Forelimb muscle (tissue), 1 donor: ENCODE measurements at regions not wholly inside any gene's neighbourhood (a gene's known extent, or its start where the extent isn't known, plus 50 kb on each side); places are given as distances from the start of the nearest gene placed in this dataset.
"Not testable (repeated sequence)": the region's sequence is repeated elsewhere in the genome, so short reads cannot be mapped to it uniquely, and the experiment has no call there.

Experiments
- DNase-seq: peaks from one replicate; pipeline ENCODE4 v3.0.0-alpha.2; 2013; ENCODE audit warnings: low read depth

DNA sequence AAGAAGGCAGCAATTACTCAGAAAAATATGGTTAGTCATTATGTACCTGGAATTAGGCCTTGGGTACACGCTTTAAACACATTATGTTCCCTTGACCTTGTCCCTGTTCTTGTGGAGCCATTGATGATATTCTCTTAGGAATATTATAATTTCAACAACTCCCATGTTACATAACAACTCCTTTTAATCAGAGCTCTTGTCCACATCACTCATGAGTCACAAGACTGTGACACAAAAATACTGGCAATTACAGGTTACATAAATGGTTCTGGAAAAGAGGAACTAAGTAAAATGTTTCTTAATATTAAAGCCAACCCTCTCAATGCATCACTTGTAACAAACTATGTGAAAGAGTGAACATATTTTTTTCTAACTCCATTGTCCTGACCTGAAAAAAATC, 143.8 kb upstream of the PCLO start:
- no peak for DNase-seq

DNA sequence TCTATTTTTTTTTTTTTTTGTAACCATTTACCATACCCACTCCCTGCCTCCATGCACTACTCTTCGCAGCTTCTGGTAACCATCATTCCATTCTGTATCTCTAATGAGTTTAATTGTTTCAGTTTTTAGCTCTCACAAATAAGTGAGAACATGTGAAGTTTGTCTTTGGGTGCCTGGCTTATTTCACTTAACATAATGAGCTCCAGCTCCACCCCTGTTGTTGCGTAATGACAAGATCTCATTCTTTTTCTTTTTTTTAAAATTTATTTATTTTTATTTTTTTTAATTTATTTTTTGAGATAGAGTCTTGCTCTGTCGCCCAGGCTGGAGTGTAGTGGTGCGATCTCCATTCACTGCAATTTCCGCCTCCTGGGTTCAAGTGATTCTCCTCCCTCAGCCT, 142.3 kb upstream of the PCLO start:
- no peak for DNase-seq

DNA sequence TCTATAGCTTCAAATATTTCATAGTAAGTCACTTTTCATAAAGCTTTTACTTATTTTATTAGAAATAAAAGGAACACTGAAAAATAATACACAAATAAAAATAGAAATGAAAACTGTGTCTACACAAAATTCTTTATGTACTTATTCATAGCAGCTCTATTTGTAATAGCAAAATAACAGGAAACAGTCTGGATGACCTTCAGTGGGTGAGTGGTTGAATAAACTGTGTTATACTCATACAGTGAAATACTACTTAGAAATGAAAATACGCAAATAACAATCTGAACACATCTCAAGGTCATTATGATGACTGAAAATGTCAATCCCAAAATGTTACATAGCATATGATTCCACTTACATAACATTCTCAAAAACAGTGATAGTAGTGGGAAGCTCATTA, 138.7 kb upstream of the PCLO start:
- no peak for DNase-seq

DNA sequence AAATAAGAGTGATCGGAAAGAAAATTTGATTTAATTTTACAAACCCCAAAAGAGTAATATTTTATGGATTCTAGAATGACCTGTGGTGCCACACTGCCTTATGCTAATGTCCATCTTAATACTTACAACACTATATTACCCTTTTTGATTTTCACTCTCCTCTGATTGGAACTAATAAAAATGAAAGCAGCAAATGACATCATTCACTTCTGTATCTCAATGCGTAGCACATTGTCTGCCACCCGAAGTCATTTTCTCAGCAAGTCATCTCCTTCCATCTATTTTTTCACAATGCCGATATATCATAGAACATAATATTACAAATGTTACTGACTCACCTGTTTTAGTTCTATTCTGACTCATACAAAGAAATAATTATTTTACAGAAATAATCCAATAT, 127.5 kb upstream of the PCLO start:
- DNase-seq: no peak

DNA sequence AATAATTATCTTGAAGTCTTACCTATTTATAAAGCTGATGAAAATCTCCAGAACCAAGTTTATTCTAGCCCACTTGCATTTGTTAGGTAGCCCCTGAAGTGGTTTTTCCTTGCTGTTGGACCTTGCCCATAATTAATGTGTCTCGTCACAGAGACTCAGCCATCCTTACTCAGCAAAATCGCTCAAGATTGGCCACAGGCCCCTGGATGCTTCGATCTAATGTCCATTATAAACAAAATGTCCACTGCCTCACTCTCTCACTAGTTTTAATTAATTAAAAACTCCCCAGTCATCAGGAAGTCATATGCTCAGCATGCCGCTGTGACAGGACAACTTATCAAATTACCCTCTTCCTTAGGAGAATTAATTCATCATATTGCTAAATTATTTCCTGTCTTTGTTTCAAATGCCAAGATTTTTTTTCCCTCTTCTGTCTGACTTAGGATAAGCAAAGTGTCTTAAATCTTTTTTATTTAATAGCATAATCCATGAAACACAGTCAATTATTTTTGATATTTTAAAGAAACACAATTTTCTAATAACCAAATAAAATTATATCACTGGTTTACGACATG, 126.8 kb upstream of the PCLO start:
- no peak for DNase-seq

DNA sequence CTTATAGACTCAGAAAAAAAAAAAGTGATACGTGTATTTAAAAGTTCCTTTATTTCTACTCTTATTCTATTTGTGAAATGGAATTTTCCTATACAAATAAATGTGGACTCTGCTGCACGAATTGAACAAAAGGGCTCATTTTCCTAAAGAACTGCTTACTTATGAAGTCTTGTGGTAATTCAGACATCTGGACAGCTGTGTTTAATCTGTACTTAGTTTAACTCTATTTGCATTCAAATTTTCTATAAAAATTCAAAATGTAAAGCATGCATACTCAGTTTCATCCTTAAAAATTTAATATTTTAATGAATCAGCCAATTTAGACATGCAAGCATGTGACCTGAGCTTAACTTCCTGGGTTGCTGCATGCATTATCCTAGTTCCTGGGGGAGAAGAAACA, 118.0 kb upstream of the PCLO start:
- no peak for DNase-seq

DNA sequence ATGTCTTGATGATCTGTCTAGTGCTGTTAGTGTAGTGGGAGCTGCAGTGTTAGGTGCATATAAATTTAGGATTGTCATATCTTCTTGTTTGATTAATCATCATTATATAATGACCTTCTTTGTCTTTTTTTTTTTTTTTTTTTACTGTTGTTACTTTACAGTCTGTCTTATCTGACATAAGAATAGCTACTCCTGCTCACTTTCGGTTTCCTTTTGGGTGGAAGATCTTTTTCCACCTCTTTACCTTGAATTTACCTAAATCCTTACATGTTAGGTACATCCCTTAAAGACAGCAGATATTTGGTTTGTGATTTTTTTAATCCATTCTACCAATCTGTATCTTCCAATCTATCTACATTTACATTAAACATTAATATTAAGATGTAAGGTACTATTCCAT, 113.6 kb upstream of the PCLO start:
- DNase-seq: no peak

DNA sequence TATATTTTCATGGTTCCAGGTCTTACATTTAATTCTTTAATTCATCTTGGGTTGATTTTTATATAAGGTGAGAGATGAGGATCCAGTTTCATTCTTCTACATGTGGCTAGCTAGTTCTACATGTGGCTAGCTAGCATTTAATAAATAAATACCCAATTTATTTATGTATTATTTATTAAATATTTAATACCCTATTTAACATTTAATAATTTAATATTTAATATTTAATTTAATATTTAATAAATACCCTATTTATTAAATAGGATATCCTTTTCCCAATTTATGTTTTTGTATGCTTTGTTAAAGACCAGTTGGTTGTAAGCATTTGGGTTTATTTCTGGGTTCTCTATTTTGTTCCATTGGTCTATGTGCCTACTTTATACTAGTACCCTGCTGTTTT, 111.0 kb upstream of the PCLO start:
- DNase-seq: no peak

DNA sequence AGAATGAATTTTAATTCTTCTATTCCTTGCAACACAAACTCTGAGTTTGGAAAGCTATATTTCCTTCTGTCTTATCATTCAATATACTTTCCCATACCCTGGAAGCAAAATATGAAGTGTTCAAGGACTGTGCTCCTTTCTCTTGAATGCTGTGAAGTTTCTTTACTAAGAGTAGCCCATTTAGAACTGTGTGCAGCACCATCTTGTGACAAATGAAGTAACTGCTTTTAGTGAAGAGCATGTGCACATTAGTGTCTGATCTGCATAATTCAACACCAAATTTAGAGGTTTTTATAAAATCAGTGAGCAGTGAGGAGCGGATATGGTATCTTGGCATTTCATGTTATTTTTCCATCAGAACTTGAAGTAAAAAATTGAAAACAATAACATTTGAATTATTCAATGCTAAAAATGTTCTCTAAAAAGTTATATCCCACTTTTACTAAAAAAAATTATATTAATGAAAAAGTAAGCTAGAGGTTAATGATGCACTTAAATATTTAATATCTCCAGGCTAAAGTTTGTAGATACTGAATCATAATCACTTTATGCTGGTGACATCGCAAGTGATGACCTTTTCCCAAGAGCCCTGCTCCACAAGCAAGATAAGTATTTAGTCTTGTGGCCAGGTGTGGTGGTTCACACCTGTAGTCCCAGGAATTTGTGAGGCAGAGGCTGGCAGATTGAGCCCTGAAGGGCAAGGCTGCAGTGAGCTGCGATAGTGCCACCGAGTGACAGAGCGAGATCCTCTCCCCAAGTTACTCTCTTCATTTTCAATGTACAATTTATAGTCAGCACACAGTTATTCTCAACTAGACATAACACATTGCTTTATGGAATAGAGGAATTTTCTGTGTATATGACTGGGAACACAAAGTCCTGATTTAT, 108.8 kb upstream of the PCLO start:
- peak; percentile 38 for DNase-seq

DNA sequence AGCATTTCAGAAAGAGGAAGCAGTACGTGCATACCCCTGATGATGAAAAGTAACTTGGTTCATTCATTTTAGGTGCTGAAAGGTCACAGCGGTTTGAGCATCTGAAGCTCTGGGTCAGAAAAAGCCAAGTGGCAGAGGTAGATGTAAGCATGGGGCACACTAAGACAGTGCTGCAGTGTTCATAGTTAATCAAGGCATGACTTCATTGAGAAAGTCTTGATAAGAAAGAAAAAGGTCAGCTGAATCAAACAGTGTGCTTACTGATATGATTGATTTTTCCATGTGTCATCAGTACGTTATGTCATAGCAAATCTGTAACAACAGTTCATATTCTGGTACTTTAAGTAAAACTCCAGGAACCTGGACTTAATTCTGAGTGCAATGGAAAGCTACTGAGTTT, 107.7 kb upstream of the PCLO start:
- DNase-seq: no peak

DNA sequence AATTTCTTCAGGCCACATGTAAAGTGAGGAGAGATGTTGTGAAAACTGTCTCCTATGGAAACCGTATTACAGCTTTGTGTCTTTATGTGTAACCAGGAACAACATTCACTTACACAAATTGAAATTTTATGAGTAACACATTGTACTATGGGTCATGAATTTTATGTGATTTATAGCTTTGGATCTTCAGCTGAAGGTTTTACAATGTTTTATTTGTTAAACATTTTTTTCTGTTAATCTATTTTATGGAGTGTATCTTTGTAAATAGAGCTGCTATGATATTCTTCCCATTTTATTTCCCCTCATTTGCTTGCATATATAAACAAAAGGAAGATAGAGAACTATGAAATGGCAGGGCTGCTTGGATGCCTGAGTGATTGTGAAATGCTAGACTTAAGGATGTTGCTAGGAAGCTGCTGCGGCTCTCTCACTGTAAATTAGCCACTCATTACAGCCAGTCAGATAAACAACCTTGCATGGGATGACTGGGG, 104.5 kb upstream of the PCLO start:
- peak; percentile 49 for DNase-seq

DNA sequence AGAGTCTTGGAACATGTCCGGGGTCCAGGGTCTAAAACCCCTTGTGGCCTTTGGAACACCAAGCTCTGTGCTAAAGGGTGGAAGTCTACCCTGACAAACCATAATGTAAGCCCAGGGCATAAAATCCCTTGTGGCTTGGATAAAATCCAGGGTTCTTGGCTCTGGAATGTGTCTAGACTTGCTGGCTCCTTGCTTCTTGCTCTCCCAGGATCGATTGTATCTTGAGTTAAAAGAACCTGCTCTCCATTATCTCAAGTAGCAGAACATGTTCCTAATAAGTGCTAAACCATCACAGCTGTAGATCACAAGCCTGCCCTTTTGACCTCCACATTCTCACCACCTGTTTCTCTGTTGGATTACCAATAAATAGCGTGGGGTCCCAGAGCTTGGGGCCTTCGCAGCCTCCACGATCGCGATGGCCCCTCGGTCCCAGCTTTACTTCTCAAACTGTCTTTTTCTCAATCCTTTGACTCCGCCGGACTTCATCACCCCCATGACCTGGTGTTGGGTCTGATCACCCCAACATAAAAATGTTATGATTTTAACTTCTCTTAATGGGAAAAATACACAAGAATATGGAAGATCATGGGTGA, 100.9 kb upstream of the PCLO start:
- not testable (repeated sequence) for DNase-seq

DNA sequence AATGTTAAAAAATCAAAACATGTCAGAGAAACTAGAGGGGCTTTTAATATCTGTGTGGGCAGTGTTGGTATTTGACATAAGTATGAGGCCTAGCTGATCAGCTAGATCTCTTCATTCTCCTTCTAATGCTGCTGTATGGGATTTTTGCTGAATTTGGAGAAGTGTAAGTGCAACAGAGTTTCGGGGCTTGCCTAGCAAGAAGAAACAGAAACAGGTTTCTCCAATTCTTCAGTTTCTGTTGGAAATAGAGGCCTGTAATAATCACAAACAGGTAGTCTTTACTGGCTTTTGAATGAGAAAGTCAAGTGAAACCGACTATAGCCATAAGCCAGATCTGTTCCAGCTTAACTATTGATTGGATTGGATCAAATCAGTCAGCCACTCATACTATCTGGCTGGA, 96.4 kb upstream of the PCLO start:
- no peak for DNase-seq

DNA sequence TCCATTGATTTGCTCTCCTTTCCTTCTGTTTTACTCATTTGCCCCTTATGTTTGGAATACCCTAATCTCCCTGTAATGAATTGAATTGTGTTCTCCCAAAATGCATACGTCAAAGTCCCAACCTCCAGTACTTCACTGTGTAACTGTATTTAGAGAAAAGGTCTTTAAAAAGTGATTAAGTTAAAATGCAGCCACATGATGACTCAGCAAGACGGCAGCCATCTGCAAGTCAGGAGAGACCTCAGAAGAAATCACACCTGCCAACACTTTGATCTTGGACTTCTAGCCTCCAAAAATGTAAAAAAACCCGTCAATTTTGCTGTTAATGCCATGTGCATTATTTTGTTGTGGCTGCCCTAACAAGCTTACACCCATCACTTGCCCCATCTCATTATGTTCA, 85.3 kb upstream of the PCLO start:
- no peak for DNase-seq

DNA sequence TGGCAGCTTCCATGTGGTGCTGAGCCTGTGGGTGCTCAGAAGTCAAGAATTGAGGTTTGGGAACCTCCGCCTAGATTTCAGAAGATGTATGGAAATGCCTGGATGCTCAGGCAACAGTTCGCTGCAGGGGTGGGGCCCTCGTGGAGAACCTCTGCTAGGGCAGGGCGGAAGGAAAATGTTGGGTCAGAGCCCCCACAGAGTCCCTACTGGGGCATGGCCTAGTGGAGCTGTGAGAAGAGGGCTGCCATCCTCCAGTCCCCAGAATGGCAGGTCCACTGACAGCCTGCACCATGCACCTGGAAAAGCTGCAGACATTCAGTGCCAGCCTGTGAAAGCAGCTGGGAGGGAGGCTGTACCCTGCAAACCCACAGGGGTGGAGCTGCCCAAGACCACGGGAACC, 56.5 kb upstream of the PCLO start:
- DNase-seq: not testable (repeated sequence)

DNA sequence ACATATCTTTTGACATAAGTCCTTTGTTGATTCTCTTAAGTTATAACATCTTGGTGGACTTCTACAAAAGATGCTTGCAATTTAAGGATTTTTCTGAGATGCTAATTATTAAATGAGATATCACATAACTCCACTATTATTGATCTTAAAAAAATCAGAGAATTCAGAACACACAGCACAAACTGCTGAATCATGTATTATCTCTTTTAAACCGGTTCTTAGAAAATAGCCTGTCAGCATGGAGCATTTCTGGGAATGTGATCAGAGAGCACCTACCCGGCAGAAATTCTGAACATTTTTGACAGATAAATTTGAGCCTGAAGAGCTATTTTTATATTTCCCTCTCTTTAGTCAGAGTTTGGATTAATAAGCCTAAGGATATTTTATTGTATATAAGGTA, 50.2 kb upstream of the PCLO start:
- no peak for DNase-seq
